Ascending aorta (tissue), 2 donors: ENCODE measurements at regions not wholly inside any gene's neighbourhood (a gene's known extent, or its start where the extent isn't known, plus 50 kb on each side); places are given as distances from the start of the nearest gene placed in this dataset.
"Not testable (repeated sequence)": the region's sequence is repeated elsewhere in the genome, so short reads cannot be mapped to it uniquely, and the experiment has no call there.

Source experiments
- DNase-seq, 2 donors: peaks; one replicate each; pipeline ENCODE4 v3.0.0-alpha.2; 2019; ENCODE audit warnings: low spot score in 2 of 2
- H3K27ac ChIP-seq, 2 donors: fragments of 200-600 bp; sonication (generic); one replicate each; pipeline ENCODE4 v1.5.1; 2016 to 2017; ENCODE audit warnings: mild to moderate bottlenecking in 1 of 2
- H3K27me3 ChIP-seq: fragments of 200-600 bp; sonication (generic); one replicate; pipeline ENCODE4 v1.5.1; 2017
- H3K36me3 ChIP-seq, 2 donors: fragments of 200-600 bp; sonication (generic); one replicate each; pipeline ENCODE4 v1.5.1; 2016
- H3K4me1 ChIP-seq, 2 donors: fragments of 200-600 bp; sonication (generic); one replicate each; pipeline ENCODE4 v1.5.1; 2016 to 2017; ENCODE audit warnings: mild to moderate bottlenecking in 1 of 2
- H3K4me3 ChIP-seq, 2 donors: fragments of 200-600 bp; sonication (generic); one replicate each; pipeline ENCODE4 v1.5.1; 2016 to 2017; ENCODE audit warnings: mild to moderate bottlenecking in 1 of 2
- H3K9me3 ChIP-seq, 2 donors: fragments of 200-600 bp; sonication (generic); one replicate each; pipeline ENCODE4 v1.5.1; 2016
- CTCF ChIP-seq, 3 experiments: fragments of 200-600 bp in 2 of 3; fragments of 450-650 bp in 1 of 3; sonication (generic) in 2 of 3; IDR thresholded peaks; one replicate each; pipeline ENCODE4 v1.5.1; 2016 to 2019; ENCODE audit warnings: antibody characterized with exemption in 3 of 3, mild to moderate bottlenecking in 1 of 3, moderate library complexity in 1 of 3
- intact Hi-C: fragments of 100-400 bp; cut with DNase I; formaldehyde crosslinking; loops from one replicate; pipeline ENCODE4 v1.15.1; 2023

- Histone ChIP-seq H3K9me3 (no peaks in the 10 kb centered on the region), H3K27ac (no peak overlapping the region), H3K27me3 (no peaks in the 10 kb centered on the region), H3K4me3 (no peak overlapping the region), H3K36me3 (no peaks in the 10 kb centered on the region), H3K4me1 (no peaks in the 10 kb centered on the region)
- no peak for TF ChIP-seq CTCF (IDR thresholded peaks at IDR 0.05)
- intact Hi-C loops, result no loop called here
- DNase-seq, result no peak
These were observed 63.0 kb upstream of the PRMT8 start for GRCh38 chr12:3427956-3428355.

GRCh38 chr12:3428631-3429030 is 62.4 kb upstream of the PRMT8 start:
- Histone ChIP-seq H3K27me3 (no peaks in the 10 kb centered on the region), H3K4me3 (no peak overlapping the region), H3K4me1 (no peaks in the 10 kb centered on the region), H3K9me3 (no peaks in the 10 kb centered on the region), H3K36me3 (no peaks in the 10 kb centered on the region), H3K27ac (no peak overlapping the region)
- DNase-seq, result no peak
- TF ChIP-seq CTCF (IDR thresholded peaks at IDR 0.05), result no peak
- intact Hi-C loops, result no loop called here

DNA sequence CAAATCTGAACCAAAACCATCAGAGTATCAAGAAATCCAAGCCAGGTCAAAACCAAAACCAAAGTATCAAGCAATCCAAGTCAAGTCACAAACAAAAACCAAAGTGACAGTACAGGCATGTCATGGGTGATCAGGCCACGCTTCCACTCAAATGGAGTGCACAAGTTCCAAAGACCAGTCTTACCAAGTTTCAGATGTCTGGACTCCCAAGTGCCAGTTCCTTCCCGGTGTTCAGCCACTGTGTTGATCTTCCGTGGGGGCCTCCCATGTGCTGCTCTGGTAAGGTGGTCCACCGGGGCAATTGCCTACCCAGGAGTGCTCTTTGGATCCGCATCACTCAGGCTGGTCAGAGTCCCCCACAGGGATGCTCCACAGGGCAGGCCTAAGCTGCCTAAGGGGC is 61.5 kb upstream of the PRMT8 start:
- intact Hi-C loops, H3K27me3 ChIP-seq, H3K4me3 ChIP-seq, H3K27ac ChIP-seq, H3K9me3 ChIP-seq, H3K4me1 ChIP-seq, H3K36me3 ChIP-seq, DNase-seq: not testable (repeated sequence)

DNA sequence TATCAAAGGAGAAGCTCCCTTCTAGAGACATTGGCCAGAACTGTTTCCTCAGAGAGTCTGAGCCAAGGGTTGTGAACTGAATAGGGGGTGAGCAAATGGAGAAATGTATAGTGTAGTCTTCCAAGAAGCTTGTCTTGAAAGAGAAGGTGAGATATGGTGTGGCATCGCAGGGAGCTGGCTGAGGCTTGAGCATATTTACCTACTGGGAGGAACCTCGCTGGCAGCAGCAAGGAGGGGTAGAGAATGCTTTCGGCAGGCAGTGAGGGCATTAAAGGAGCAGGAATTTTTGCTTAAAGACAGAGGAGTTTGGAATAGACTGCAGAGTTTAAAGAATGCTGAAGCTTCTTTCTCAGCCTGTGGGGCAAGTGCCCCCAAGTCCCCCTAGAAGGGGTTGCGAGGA is 59.3 kb upstream of the PRMT8 start:
- Histone ChIP-seq H3K27me3 (no peaks in the 10 kb centered on the region), H3K9me3 (no peaks in the 10 kb centered on the region), H3K4me3 (no peak overlapping the region), H3K36me3 (no peaks in the 10 kb centered on the region), H3K27ac (no peak overlapping the region), H3K4me1 (no peaks in the 10 kb centered on the region)
- no peak for TF ChIP-seq CTCF (IDR thresholded peaks at IDR 0.05)
- no peak for DNase-seq
- intact Hi-C loops, result no loop called here

DNA sequence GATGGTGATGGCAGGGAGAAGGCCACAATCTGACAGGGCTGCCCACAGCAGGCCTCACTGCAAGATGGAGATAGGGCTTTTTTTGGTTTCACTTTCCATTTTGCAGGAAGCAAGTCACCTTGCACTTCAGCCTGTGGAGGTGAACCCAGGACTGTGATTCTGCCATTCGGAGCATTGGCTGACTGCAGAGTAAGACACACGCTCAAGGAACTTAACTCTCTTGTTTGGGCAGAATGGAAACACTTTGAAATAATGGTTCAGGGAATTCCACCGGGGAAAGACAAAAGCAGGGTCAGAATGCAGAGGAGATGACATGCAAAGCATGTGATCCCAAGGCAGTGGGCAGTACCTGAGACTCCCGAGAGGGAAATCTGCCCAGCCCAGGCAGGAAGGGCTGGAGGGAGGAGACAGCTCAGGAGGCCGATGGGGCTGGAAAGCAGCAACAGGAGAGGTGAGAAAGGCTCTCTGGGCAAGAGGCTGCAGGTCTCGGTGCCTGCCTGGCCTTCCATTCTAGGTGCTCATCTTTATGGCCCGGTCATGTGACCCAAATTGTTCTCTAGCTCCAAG is 58.7 kb upstream of the PRMT8 start:
- Histone ChIP-seq H3K9me3 (no peaks in the 10 kb centered on the region), H3K27me3 (no peaks in the 10 kb centered on the region), H3K4me1 (no peaks in the 10 kb centered on the region), H3K27ac (no peak overlapping the region), H3K36me3 (no peaks in the 10 kb centered on the region), H3K4me3 (no peak overlapping the region)
- intact Hi-C loops, result no loop called here
- DNase-seq, result no peak
- TF ChIP-seq CTCF (IDR thresholded peaks at IDR 0.05), result no peak

DNA sequence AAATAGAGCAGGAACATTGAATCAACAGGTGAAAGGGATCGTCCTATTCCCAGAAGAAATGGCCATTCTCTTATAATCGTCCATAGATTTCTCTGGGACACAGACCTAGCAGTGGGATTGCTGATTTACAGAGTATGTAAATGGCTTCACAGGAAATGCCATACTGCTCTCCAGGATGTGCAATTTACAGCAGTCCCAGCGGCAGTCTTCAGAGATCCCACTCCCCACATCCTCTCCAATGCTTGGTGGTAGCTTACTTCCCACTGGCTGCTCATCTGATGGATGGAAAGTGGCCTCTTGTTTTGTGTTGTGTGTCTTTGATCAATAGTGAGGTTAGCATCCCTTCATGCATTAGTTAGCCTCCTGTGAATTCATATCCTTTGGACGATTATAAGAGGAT is 58.1 kb upstream of the PRMT8 start:
- no peak for DNase-seq
- H3K36me3 ChIP-seq, result no peaks in the 10 kb centered on the region
- no peak overlapping the region for H3K4me3 ChIP-seq
- no peaks in the 10 kb centered on the region for H3K9me3 ChIP-seq
- H3K27me3 ChIP-seq, result no peaks in the 10 kb centered on the region
- no peak overlapping the region for H3K27ac ChIP-seq
- H3K4me1 ChIP-seq, result no peaks in the 10 kb centered on the region
- TF ChIP-seq CTCF (IDR thresholded peaks at IDR 0.05), result no peak
- intact Hi-C loops, result no loop called here
